Thymus (tissue), 11 donors: ENCODE measurements at regions not wholly inside any gene's neighbourhood (a gene's known extent, or its start where the extent isn't known, plus 50 kb on each side); places are given as distances from the start of the nearest gene placed in this dataset.

ENCODE experiments used
- DNase-seq, 9 donors: peaks; one replicate each; pipeline ENCODE4 v3.0.0-alpha.2; 2013; ENCODE audit warnings: low spot score in 9 of 9, low read depth in 6 of 9, missing footprints in 1 of 9
- H3K27ac ChIP-seq, 2 donors: one replicate each; pipeline ENCODE4 v1.5.1; 2013; ENCODE audit warnings: control low read depth in 1 of 2, low read depth in 1 of 2, low read length in 1 of 2, mild to moderate bottlenecking in 1 of 2, moderate library complexity in 1 of 2
- H3K27me3 ChIP-seq, 2 donors: one replicate each; pipeline ENCODE4 v1.5.1; 2013; ENCODE audit warnings: low read length in 1 of 2; ENCODE audit not compliant: control insufficient read depth in 2 of 2, insufficient read depth in 1 of 2
- H3K36me3 ChIP-seq, 2 donors: one replicate each; pipeline ENCODE4 v1.5.1; 2013; ENCODE audit warnings: low read length in 1 of 2, mild to moderate bottlenecking in 1 of 2, moderate library complexity in 1 of 2; ENCODE audit not compliant: control insufficient read depth in 2 of 2, insufficient read depth in 2 of 2
- H3K4me1 ChIP-seq, 2 donors: one replicate each; pipeline ENCODE4 v1.5.1; 2013; ENCODE audit warnings: low read length in 2 of 2; ENCODE audit not compliant: control insufficient read depth in 2 of 2, insufficient read depth in 2 of 2
- H3K4me3 ChIP-seq, 2 donors: one replicate each; pipeline ENCODE4 v1.5.1; 2013; ENCODE audit warnings: low read length in 2 of 2, control low read depth in 1 of 2, mild to moderate bottlenecking in 1 of 2
- H3K9me3 ChIP-seq, 2 donors: one replicate each; pipeline ENCODE4 v1.5.1; 2013; ENCODE audit warnings: low read length in 1 of 2, mild to moderate bottlenecking in 1 of 2; ENCODE audit not compliant: control insufficient read depth in 2 of 2, insufficient read depth in 1 of 2
- WGBS: extraction: QIAGEN DNeasy Blood & Tissue Kit; methylation state at CpG from one replicate; pipeline ENCODE4 v1.1.7; 2013; 5-methylcytosine and 5-hydroxymethylcytosine counted together
- donor health status: healthy.

DNA sequence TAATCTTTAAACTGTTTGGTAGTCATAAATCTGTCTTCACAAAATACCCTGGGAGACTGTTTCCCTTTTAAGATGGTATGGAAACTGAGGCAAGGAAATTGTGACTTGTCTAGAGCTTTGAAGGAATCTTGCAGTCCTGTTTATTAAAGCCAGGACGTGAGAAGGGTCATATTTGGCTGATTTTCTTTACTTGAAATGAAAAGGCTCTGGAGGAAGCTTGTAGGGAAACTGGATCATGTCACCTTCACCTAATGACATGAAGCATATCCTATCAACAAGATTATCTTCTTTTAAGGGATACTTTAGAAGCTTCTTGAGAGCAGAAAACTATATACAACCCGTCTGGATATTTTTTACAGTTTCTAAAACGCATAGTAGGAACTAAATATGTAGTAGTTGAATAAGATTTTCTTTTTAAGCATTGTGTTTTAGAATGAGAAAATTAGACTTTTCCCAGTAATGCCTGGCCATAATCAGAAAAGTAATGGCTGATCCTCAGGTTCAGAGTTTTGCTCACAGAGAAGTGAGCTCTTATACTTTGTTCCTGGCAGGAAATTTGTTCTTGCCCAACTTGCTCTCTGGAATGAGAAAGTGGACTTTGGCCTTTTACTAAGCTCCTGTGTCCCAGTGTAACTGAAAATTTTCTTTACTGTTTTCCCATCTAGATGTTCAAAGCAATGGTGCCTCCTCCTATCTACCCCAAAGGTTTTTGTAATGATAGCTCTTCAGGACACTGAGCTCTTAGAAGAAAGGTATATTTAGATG lies 136.8 kb upstream of the AFF2 start:
- DNase-seq, result no peak
- H3K36me3 ChIP-seq, result no peaks in the 10 kb centered on the region
- no peaks in the 10 kb centered on the region for H3K27me3 ChIP-seq
- H3K4me1 ChIP-seq, result no peaks in the 10 kb centered on the region
- no peak overlapping the region for H3K27ac ChIP-seq
- no peaks in the 10 kb centered on the region for H3K9me3 ChIP-seq
- WGBS, result 97% methylated on average over 3 of the region's 3 CpGs
- no peak overlapping the region for H3K4me3 ChIP-seq

GRCh38 chrX:148365233-148365632 lies 135.2 kb upstream of the AFF2 start:
- no peak for DNase-seq
- Histone ChIP-seq H3K27ac (no peak overlapping the region), H3K36me3 (no peaks in the 10 kb centered on the region), H3K9me3 (no peaks in the 10 kb centered on the region), H3K4me3 (no peak overlapping the region), H3K4me1 (no peaks in the 10 kb centered on the region), H3K27me3 (no peaks in the 10 kb centered on the region)
- 95% methylated on average over 2 of the region's 2 CpGs for WGBS

DNA sequence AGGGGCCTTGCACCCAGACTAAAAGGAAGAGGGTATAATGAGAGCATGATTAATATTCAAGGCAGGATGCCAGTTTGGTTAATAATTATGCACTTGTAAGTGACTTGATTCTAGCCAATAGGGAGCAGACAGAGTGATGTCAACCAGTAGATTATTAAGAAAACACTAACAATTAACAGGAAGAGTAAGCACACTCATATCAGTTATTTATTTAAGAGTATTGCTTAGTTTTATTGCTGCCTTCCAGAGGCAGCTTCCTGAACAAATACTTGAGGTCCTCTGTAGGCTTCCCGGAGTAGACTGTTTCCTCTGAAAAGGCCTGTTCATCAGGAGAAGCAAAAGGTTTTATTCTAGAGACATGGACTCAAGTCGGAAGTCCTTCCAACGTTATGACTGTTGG lies 129.1 kb upstream of the AFF2 start:
- H3K4me3 ChIP-seq, result no peak overlapping the region
- H3K4me1 ChIP-seq, result peaks cover 0 to 3% of the 10 kb centered on the region in 2 donors
- DNase-seq, result no peak
- H3K27ac ChIP-seq, result no peak overlapping the region
- H3K36me3 ChIP-seq, result no peaks in the 10 kb centered on the region
- no peaks in the 10 kb centered on the region for H3K27me3 ChIP-seq
- 98% methylated on average over 3 of the region's 3 CpGs for WGBS
- no peaks in the 10 kb centered on the region for H3K9me3 ChIP-seq

DNA sequence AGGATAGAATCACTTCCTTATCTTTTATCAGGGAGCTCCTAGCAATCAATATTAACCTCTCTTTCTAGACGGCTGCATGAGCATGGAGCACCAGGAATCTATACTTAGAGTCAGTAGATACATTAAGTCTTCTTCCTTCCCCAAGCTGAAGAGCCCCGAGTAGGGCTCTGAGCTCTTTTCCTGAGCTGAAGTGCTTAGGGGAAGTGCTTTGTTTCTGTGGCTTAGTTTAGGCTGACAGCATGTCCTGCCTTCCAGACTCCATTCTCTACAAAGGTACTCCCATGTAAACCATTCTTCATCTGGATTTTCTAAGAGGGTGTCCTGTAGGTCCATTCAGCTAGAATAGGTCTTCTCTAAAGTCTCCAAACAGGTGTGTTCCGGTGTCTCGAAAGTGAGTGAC lies 127.5 kb upstream of the AFF2 start:
- H3K9me3 ChIP-seq, result no peaks in the 10 kb centered on the region
- DNase-seq, result peak in 3 of 9 donors; percentile 0 to 28 (median 8)
- 57% methylated on average over 4 of the region's 4 CpGs for WGBS
- no peak overlapping the region for H3K4me3 ChIP-seq
- H3K27ac ChIP-seq, result no peak overlapping the region
- no peaks in the 10 kb centered on the region for H3K36me3 ChIP-seq
- H3K27me3 ChIP-seq, result no peaks in the 10 kb centered on the region
- H3K4me1 ChIP-seq, result peaks cover 0 to 3% of the 10 kb centered on the region in 2 donors

DNA sequence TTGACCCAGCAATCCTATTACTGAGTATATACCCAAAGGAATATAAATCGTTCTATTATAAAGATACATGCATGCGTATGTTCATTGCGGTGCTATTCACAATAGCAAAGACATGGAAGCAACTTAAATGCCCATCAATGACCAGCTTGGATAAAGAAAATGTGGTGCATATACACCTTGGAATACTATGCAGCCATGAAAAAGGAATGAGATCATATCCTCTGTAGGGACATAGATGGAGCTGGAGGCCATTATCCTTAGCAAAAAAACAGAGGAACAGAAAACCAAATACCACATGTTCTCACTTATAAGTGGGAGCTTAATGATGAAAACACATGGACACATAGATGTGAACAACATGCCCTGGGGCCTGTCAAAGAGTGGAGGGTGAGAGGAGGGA lies 124.1 kb upstream of the AFF2 start:
- Histone ChIP-seq H3K27ac (no peak overlapping the region), H3K4me1 (peaks cover 3 to 15% of the 10 kb centered on the region in 2 donors), H3K27me3 (no peaks in the 10 kb centered on the region), H3K4me3 (no peak overlapping the region), H3K36me3 (no peaks in the 10 kb centered on the region), H3K9me3 (no peaks in the 10 kb centered on the region)
- no peak for DNase-seq
- WGBS, result 98% methylated on average over 3 of the region's 3 CpGs

DNA sequence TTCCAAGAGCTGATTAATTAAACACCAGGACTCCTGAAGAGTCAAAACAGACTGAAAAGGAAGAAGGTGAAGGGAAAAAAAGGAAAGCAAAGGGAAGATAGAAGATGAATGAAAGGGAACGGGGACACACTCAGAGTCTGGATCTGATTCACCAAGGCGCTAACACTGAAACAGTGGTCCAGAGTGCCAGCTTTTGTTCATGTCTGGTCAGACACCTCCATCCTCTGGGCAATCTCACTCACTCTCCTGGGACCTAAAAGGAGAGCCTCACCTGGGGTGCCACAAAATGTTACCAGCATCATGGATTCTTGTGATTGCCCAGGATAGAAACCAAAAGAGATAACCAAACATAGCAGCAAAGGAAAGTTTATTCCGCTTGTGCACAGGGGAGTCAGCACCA lies 120.3 kb upstream of the AFF2 start:
- Histone ChIP-seq H3K27ac (no peak overlapping the region), H3K4me1 (peaks cover 3 to 16% of the 10 kb centered on the region in 2 donors), H3K4me3 (no peak overlapping the region), H3K27me3 (no peaks in the 10 kb centered on the region), H3K9me3 (no peaks in the 10 kb centered on the region), H3K36me3 (no peaks in the 10 kb centered on the region)
- no peak for DNase-seq
- 95% methylated on average over 3 of the region's 3 CpGs for WGBS

- no peaks in the 10 kb centered on the region for H3K27me3 ChIP-seq
- peak in 4 of 9 donors; percentile 15 to 61 (median 32) for DNase-seq
- H3K27ac ChIP-seq, result peak overlapping the region; percentile 65 to 75
- no peaks in the 10 kb centered on the region for H3K9me3 ChIP-seq
- H3K4me1 ChIP-seq, result peaks cover 3 to 16% of the 10 kb centered on the region in 2 donors
- no peaks in the 10 kb centered on the region for H3K36me3 ChIP-seq
- WGBS, result 14% methylated on average over 9 of the region's 9 CpGs
- H3K4me3 ChIP-seq, result peak overlapping the region; percentile 13 to 27
Measured at GRCh38 chrX:148380650-148381561, 119.5 kb upstream of the AFF2 start.

- Histone ChIP-seq H3K4me3 (peak overlapping the region in 1 of 2 donors; percentile 27), H3K27ac (peak overlapping the region; percentile 25 to 75), H3K36me3 (no peaks in the 10 kb centered on the region), H3K9me3 (no peaks in the 10 kb centered on the region), H3K4me1 (peaks cover 3 to 16% of the 10 kb centered on the region in 2 donors), H3K27me3 (no peaks in the 10 kb centered on the region)
- DNase-seq, result peak in 1 of 9 donors; percentile 32
- 53% methylated on average over 2 of the region's 2 CpGs for WGBS
Measured at GRCh38 chrX:148381603-148382002, 118.8 kb upstream of the AFF2 start.

GRCh38 chrX:148382983-148383382 lies 117.4 kb upstream of the AFF2 start:
- 100% methylated on average over 2 of the region's 2 CpGs for WGBS
- Histone ChIP-seq H3K9me3 (no peaks in the 10 kb centered on the region), H3K27ac (no peak overlapping the region), H3K4me3 (no peak overlapping the region), H3K4me1 (peaks cover 3 to 16% of the 10 kb centered on the region in 2 donors), H3K36me3 (no peaks in the 10 kb centered on the region), H3K27me3 (no peaks in the 10 kb centered on the region)
- no peak for DNase-seq
